SH-SY5Y (cell line): ENCODE measurements at regions not wholly inside any gene's neighbourhood (a gene's known extent, or its start where the extent isn't known, plus 50 kb on each side); places are given as distances from the start of the nearest gene placed in this dataset.

Experiments used
- GATA2 ChIP-seq: IDR thresholded peaks from 2 replicates; pipeline ENCODE4 v1.6.1; 2011; ENCODE audit warnings: mild to moderate bottlenecking, low read depth, low read length
- GATA3 ChIP-seq: IDR thresholded peaks from 2 replicates; pipeline ENCODE4 v1.6.1; 2011; ENCODE audit warnings: low read depth, mild to moderate bottlenecking, low read length, moderate library complexity

DNA sequence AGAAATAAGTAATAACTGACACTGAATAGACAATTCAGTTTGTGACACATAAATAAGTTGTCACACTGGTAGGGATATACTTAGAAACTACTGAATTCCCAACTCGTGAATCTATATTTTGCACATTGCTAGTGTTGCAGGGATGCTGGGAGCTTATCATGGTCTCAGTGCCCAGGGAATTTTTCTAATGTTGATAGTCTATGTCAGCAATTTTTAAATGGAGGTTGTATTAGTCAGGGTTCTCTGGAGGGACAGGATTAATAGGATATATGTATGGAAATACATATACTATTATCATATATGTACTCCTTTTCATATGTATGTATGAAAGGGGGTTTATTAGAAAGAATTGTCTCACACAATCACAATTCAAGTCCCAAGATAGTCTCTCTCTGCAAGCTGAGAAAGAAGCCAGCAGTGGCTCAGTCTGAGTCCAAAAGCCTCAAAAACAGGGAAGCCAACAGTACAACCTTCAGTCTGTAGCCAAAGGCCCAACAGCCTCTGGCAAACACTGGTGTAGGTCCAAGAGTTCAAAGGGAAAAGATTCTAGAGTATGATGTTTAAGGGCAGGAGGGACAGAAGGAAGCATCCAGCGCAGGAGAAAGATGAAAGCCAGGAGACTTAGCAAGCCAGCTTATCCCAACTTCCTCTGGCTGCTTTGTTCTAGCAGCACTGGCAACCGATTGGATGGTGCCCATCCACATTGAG is 980.9 kb upstream of the GJE1 start:
- TF ChIP-seq GATA2 (no peak), GATA3 (no peak)

DNA sequence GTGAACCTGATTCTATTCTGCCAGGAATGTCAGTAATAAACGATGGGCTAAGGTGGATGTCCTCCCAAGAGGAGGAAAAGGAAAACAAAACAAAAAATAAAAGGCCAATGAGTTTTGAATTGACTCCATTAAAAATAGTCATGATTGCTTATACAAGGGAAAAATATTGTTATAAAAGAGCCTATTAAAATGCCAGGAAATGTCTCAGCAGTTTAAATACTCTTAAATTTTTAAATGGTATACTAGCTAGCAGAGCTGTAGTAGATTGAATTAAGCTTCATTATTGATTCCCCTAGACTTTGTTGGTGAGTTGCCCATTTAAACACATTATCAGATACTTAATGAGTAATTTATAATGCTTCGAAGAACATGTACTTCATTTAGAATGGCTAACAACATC is 990.9 kb upstream of the GJE1 start:
- no peak for TF ChIP-seq GATA2
- TF ChIP-seq GATA3: no peak

DNA sequence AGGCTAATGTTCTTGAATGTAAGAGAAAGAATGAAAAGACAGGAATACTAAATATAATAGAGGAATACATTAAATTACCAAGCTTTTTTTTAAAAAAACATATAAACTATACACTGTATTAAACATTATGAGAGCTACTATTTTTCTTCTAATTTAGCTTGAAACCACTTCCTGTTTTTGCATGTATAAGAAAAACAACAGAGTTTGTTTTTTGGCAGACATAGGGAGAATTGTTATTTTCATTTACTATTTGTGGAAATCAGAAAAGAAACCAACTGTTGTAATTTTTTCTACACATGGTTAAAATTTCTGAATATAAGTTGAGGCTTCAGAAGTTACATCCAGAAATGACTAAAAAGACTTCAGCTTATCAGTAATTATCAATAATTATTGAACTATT is 991.8 kb upstream of the GJE1 start:
- TF ChIP-seq GATA3 (no peak), GATA2 (no peak)

DNA sequence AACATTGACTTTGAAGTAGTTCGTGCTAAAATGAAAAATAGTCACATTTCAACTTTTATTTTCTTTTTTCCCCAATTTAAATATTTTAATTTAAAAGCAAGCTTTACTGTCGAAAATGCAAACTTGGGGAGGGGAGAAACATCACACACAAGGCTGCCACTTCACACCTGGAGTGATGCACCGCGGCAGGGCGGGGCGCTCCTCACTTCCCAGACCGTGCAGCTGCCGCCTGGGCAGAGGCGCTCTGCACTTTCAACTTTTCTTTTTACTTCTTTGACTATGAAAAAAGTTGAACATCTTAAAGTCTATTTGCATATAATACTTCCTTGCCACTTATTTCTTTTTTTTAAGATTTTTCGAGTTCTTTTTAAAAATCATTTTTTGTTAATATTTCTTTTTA is 993.3 kb upstream of the GJE1 start:
- TF ChIP-seq GATA2: no peak
- TF ChIP-seq GATA3: no peak

DNA sequence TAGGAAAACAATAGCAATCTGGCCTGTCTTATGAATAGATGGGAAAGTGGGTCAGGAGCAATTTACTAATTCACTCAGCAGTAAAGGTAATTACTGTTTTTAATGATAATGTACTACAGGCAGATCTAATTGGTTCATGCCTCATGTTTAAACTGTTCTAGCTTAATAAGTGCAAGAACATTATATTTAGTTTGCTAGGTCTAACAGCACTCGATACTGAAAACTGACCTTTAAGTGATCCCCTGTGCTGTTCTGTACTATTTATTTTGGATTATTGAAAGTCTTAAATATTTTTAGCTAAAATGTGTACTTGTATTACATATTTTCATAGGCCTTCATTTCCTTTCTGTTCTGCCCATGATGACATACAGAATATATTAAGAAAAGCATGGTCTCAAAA is 998.0 kb upstream of the GJE1 start:
- TF ChIP-seq GATA2: no peak
- no peak for TF ChIP-seq GATA3

DNA sequence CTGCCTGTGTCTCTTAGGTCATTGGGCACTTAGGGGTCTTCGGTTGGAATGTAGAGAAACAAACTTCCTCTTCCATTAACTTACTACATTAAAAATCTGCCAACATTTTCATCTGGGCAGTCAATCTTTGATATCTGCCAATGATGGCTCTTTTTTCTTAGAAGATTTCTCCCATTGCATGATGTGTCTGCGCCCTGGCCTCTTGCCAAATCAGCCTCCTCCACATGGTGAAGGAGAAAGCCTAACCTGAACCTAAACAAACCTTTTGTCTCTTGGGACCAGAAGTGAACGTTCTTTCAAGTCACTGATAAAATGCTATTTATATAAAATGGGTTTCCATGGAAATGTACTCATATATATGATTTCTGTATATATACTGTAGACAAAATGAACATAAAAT is 998.9 kb upstream of the GJE1 start:
- TF ChIP-seq GATA2: no peak
- no peak for TF ChIP-seq GATA3

DNA sequence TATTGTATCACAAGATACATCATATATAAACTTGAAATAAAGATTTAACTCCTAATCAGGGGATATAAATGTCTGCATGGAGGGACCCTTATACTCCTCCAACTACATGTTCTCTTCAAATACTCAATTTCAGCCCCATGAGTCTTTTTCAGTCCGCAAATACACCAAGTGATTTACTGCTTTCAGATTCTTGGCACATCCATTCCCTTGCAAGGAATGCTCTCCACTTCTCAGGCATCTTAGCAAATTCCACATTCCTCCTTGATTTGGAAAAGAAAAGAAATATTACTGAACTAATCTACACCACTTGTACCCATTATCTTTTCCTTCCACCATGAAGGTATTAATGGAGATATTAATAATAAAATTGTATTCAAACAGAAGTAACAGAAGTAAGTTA is 999.4 kb upstream of the GJE1 start:
- TF ChIP-seq GATA3 (no peak), GATA2 (no peak)

DNA sequence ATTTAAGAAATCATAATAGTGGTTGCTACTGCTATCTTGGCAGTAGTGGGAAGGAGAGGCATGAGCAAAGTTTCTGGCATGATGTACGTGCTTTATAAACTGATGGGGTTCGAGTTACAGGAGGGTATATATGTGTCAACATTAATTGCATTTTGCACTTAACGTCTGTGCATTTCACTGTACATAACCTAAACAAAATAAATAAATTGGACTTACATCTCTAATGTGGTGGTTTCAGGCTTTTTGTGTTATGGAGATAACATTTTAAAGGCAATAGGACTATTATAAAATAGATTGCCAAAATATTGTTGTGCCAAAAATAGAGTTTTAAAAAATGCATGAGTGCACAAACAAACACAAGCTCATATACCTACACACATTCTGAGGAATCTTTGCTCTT is 1001.1 kb upstream of the GJE1 start:
- no peak for TF ChIP-seq GATA3
- TF ChIP-seq GATA2: no peak

DNA sequence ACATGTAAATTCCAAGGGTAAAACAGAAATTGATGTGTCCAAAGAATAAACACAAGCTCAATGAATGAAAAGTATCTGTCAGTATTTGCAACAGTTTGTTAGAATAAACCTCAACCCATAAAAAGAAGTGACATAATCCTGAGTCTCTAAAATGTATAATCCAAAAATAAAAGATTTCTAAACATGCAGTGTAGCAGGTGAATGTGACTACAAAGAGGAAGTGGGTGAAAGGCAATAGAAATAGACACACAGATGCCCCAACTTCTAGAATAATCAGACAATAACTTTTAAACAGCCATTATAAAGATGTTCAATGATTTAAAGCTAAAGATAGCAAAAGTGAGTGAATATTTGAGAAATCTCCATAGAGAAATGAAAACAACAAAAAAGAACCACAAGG is 1009.2 kb upstream of the GJE1 start:
- no peak for TF ChIP-seq GATA3
- no peak for TF ChIP-seq GATA2

DNA sequence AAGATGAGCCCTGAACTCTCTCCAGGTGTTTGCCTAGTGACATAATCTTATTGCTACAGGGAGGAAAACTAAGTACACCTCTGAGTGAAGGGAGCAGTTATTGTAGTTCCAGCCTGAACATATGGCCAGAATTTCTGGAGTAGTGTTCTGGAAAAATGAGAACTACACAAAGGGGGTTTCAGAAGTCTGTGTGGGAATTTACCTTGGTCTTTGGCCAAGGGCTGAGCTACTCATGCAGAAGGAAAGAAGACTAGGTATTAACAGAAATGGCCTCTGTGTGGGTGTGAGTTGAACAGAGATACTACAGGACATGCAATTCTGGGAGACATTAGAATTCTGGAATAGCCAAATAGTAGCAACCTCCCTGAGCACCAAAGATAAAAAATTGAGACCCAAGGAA is 1009.7 kb upstream of the GJE1 start:
- TF ChIP-seq GATA2: no peak
- TF ChIP-seq GATA3: no peak

DNA sequence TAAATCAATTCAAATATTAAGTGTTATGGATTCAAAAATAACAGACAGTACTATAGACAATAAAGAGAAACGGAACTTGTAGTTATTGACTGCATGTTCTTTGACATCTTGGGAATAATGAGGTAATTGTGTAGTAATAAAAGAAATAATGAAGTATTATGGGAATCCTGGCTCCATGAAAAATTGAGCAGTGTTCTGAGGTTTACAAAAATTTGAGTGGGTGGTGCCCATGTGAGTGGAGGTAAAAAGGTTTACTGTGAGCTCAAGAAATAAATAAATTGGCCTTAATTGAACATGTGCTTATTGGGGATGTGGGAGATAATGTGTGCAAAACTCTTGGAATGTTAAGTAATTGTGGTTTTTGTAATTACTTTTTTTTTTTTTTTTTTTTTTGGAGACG is 1013.7 kb upstream of the GJE1 start:
- TF ChIP-seq GATA2 (no peak), GATA3 (no peak)

DNA sequence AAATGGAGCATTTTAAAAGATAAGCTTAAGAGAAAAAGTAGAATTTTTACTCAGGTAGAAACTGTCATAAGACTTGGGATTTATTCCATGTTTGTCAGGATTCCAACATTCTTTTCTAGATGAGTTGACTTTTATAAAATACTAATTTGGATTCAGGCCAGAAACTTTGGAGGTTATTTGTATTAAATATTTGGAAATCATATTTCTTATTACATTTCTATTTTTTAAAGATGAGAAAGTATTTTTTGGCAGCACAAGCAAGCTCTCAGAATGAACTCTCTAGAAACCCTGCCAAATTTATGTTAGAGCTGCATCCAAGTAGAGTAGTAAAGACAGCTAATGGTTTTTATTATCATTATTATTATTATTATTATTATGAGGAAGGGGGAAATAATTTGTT is 1014.9 kb upstream of the GJE1 start:
- TF ChIP-seq GATA3: no peak

DNA sequence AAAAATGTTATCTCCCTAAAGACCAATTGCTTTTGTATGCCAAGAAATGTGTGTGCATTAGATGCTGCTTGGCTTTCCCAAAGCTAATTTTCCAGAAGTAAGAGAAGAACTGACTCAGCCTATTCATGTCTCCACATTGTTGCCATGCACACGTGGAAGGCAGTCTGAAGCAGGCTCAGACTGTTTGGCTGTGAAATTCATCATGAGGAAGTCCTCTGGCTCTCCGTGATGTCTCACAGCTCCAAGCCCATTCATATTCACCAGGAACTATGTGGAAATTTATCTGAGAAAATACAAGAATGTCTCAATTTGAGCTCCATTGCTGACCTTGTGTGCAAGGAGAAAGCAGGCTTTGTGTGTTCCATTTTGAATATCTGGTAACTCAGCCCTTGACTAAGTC is 1022.2 kb upstream of the GJE1 start:
- TF ChIP-seq GATA3: no peak
- no peak for TF ChIP-seq GATA2

DNA sequence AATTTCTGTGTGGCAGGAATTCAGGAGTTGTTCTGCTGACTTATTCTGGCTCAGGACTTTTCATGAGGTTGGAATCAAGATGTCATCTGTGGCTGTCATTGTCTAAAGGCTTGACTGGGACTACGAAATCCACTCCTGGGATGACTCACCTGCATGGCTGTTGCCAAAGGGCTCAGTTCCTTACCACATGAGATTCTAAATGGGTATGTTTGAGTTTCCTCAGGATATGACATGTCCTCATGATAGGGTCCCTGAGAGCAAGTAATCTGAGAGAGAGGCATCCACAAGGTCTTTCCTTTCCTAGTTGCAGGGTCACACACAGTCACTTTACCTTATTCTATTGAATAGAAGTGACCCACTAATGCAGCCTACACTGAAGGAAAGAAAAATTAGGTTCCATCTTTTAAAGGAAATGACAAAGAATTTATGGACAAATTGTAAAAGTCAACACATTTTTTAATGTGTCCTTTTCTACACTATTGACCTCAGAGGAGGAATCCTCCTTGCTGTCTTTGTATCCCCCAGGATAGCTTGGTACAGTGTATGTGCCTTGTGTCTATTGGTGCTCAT is 1025.0 kb upstream of the GJE1 start:
- TF ChIP-seq GATA2: no peak
- TF ChIP-seq GATA3: no peak

DNA sequence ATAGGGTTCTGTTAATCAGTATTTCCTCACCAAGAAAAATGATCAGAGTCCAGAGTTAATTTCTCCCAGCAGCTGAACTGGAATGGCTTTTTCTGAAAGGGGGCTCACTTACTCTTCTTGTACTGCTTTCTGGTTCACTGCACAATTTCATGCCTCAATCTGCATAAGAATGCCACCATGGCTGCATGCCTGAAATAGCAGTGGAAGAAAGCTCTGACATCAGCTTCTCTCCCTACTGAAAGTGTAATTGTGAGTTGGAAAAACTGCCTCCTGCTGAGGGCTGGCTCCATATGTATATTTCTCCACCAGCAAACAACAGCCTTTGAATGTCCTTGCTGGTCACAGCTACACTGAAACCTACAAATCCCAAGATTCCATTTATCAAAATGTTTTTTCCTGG is 1027.2 kb upstream of the GJE1 start:
- no peak for TF ChIP-seq GATA2
- no peak for TF ChIP-seq GATA3

DNA sequence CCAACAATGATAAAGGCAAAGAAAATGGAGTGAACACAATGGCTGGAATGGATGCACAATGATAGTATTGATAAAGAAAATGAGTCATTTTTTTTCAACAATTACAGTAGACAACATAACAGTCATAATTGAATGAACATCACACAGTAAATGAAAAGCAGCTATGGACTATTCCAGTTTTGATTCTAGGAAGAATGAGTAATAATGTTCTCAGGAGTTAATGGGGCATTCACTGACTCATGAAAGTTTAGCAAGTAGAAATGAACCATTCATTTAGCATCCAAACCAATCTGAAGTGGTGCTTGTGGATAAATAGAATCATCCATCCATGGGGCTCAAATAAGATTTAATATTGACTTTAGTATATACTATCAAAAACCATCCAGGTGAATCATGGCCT is 1029.5 kb upstream of the GJE1 start:
- TF ChIP-seq GATA3: no peak
- TF ChIP-seq GATA2: no peak
